ENCODE measurements at regions not wholly inside any gene's neighbourhood (a gene's known extent, or its start where the extent isn't known, plus 50 kb on each side); places are given as distances from the start of the nearest gene placed in this dataset.

DNA sequence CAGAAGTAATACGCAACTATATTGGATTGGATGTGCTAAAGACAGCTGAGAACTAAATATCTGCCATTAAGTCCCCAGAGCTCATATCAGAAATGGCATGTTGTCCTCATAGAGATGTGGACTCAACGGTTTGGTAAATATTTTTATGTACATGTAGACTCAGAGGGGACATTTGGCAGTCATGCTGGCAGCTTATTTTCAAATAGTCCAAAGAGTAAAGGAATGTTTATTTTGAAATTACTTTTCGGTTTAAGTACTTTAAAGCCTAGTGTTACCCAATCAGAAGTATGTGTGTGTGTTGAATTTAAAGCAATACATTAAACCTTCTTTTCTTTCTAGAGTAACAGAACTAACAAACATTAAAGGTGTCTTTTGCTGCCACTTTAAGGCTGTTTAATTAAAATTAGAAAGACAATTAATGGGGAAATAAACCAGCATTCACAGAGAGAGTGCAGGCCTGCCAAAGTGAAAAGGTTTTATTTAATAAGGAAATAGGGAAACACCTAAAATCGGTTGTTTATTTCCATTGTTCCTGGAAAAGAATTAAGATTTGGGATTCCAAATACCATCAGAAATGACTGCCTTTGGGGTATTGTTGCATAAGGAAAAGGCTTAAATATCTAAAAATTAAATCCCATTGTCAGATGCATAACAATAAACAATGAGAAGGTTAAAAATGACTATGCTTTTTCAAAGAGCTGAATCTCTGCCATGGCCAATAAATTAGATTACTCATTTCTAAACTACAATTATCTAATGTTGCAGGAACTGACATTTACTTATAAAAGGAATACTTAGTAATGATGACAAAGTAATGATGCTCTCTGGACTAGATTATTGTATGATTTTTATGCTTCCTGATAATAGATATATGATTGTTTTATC, 113.4 kb upstream of the AHR start:
- no peak for TF ChIP-seq TCF4 (CRISPR knock-in tag; IDR thresholded peaks at IDR 0.05; ENCODE audit: borderline replicate concordance)
- no peak for TF ChIP-seq TOX (CRISPR knock-in tag; IDR thresholded peaks at IDR 0.05; ENCODE audit: borderline replicate concordance)
- TF ChIP-seq, protein P1, sequence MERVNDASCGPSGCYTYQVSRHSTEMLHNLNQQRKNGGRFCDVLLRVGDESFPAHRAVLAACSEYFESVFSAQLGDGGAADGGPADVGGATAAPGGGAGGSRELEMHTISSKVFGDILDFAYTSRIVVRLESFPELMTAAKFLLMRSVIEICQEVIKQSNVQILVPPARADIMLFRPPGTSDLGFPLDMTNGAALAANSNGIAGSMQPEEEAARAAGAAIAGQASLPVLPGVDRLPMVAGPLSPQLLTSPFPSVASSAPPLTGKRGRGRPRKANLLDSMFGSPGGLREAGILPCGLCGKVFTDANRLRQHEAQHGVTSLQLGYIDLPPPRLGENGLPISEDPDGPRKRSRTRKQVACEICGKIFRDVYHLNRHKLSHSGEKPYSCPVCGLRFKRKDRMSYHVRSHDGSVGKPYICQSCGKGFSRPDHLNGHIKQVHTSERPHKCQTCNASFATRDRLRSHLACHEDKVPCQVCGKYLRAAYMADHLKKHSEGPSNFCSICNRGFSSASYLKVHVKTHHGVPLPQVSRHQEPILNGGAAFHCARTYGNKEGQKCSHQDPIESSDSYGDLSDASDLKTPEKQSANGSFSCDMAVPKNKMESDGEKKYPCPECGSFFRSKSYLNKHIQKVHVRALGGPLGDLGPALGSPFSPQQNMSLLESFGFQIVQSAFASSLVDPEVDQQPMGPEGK (CRISPR knock-in tag; IDR thresholded peaks at IDR 0.05; ENCODE audit: borderline replicate concordance): no peak
- TF ChIP-seq SNAI2 (CRISPR knock-in tag; IDR thresholded peaks at IDR 0.05): no peak
- TF ChIP-seq, protein P2, sequence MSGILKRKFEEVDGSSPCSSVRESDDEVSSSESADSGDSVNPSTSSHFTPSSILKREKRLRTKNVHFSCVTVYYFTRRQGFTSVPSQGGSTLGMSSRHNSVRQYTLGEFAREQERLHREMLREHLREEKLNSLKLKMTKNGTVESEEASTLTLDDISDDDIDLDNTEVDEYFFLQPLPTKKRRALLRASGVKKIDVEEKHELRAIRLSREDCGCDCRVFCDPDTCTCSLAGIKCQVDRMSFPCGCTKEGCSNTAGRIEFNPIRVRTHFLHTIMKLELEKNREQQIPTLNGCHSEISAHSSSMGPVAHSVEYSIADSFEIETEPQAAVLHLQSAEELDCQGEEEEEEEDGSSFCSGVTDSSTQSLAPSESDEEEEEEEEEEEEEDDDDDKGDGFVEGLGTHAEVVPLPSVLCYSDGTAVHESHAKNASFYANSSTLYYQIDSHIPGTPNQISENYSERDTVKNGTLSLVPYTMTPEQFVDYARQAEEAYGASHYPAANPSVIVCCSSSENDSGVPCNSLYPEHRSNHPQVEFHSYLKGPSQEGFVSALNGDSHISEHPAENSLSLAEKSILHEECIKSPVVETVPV (CRISPR knock-in tag; IDR thresholded peaks at IDR 0.05): no peak
- no peak for TF ChIP-seq ZFP3 (CRISPR knock-in tag; IDR thresholded peaks at IDR 0.05)
- TF ChIP-seq, protein P3, sequence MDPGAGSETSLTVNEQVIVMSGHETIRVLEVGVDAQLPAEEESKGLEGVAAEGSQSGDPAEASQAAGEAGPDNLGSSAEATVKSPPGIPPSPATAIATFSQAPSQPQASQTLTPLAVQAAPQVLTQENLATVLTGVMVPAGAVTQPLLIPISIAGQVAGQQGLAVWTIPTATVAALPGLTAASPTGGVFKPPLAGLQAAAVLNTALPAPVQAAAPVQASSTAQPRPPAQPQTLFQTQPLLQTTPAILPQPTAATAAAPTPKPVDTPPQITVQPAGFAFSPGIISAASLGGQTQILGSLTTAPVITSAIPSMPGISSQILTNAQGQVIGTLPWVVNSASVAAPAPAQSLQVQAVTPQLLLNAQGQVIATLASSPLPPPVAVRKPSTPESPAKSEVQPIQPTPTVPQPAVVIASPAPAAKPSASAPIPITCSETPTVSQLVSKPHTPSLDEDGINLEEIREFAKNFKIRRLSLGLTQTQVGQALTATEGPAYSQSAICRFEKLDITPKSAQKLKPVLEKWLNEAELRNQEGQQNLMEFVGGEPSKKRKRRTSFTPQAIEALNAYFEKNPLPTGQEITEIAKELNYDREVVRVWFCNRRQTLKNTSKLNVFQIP (CRISPR knock-in tag; IDR thresholded peaks at IDR 0.05; ENCODE audit: borderline replicate concordance, low read depth): no peak
- TF ChIP-seq RARB (CRISPR knock-in tag; IDR thresholded peaks at IDR 0.05): no peak
- no peak for ATAC-seq

DNA sequence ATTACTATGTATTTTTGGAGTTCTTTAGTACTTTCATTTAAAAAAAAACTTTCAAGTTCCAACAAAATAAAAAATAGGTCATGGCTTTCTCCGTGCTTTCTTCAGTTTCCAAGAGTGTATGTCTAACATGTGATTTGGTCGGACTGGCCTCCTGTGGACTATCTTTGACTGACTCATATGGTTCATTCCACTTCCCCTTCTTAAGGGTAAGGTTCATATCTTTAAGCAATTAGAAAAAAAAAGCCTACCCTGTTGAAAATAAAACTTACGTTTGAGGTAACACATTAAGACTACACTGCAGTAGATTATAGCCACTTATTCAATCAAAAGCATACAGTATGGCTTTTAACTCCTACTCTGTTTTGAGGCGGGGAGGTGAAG, 112.8 kb upstream of the AHR start:
- ATAC-seq: no peak
- TF ChIP-seq, protein P2 (CRISPR knock-in tag; IDR thresholded peaks at IDR 0.05): no peak
- TF ChIP-seq, protein P4, sequence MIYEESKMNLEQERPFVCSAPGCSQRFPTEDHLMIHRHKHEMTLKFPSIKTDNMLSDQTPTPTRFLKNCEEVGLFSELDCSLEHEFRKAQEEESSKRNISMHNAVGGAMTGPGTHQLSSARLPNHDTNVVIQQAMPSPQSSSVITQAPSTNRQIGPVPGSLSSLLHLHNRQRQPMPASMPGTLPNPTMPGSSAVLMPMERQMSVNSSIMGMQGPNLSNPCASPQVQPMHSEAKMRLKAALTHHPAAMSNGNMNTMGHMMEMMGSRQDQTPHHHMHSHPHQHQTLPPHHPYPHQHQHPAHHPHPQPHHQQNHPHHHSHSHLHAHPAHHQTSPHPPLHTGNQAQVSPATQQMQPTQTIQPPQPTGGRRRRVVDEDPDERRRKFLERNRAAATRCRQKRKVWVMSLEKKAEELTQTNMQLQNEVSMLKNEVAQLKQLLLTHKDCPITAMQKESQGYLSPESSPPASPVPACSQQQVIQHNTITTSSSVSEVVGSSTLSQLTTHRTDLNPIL (CRISPR knock-in tag; IDR thresholded peaks at IDR 0.05; ENCODE audit: low read depth): no peak
- no peak for TF ChIP-seq ARNTL (CRISPR knock-in tag; IDR thresholded peaks at IDR 0.05; ENCODE audit: borderline replicate concordance, low read depth)
- TF ChIP-seq RARB (CRISPR knock-in tag; IDR thresholded peaks at IDR 0.05): no peak
- TF ChIP-seq, protein P1 (CRISPR knock-in tag; IDR thresholded peaks at IDR 0.05; ENCODE audit: borderline replicate concordance): no peak
- TF ChIP-seq ZFP3 (CRISPR knock-in tag; IDR thresholded peaks at IDR 0.05): no peak
- TF ChIP-seq TCF4 (CRISPR knock-in tag; IDR thresholded peaks at IDR 0.05; ENCODE audit: borderline replicate concordance): no peak
- TF ChIP-seq PPARA (CRISPR knock-in tag; IDR thresholded peaks at IDR 0.05; ENCODE audit: borderline replicate concordance): no peak
- no peak for TF ChIP-seq ZC3H10 (CRISPR knock-in tag; IDR thresholded peaks at IDR 0.05)
- no peak for TF ChIP-seq ZFP30 (CRISPR knock-in tag; IDR thresholded peaks at IDR 0.05)
- TF ChIP-seq ZNF565 (CRISPR knock-in tag; conservative IDR thresholded peaks at IDR 0.05; ENCODE audit: low read depth): no peak

DNA sequence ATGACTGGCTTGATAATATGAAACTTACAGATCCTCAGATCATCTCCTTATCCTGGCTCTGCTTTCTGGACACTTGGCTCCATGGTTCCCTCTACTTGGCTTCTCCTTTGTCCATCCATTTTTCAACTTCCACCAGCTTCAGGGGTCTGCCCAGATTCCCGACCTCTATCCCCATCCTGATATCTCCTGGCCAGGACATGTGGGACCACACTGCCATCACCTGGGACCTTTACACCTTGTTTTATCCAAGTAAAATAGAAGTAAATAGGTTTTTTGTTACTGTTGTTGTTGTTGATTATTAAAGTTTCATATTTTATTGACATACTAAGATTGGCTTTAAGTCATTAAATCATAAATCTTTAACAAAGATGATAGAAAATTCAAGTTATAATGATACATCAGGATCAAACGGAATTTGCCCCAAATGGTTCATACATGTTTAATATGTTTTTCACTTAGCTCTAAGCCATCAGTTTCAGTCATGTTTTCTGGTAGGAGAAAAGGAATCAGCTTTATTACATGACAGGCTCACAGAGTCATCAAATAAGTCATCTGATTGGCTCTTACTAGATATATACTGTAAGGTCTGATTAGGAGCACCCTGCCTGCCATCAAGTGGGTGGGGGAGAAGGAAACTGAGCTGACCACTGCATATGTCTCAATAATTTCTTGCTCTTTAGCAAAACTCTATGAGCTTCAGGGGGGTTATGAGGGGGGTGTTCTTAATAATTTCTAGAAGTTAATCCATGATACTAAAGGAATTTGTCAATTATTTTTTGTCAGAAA, 111.5 kb upstream of the AHR start:
- no peak for TF ChIP-seq ZNF8 (CRISPR knock-in tag; IDR thresholded peaks at IDR 0.05)
- no peak for TF ChIP-seq TOX (CRISPR knock-in tag; IDR thresholded peaks at IDR 0.05; ENCODE audit: borderline replicate concordance)
- TF ChIP-seq, protein P4 (CRISPR knock-in tag; IDR thresholded peaks at IDR 0.05; ENCODE audit: low read depth): no peak
- TF ChIP-seq, protein P3 (CRISPR knock-in tag; IDR thresholded peaks at IDR 0.05; ENCODE audit: borderline replicate concordance, low read depth): no peak
- no peak for TF ChIP-seq SNAI2 (CRISPR knock-in tag; IDR thresholded peaks at IDR 0.05)
- no peak for ATAC-seq

Measured in SK-N-SH treated with all-trans-retinoic acid at 6 μM for 48 hours (cell line).